ENCODE measurements at regions not wholly inside any gene's neighbourhood (a gene's known extent, or its start where the extent isn't known, plus 50 kb on each side); places are given as distances from the start of the nearest gene placed in this dataset.

DNA sequence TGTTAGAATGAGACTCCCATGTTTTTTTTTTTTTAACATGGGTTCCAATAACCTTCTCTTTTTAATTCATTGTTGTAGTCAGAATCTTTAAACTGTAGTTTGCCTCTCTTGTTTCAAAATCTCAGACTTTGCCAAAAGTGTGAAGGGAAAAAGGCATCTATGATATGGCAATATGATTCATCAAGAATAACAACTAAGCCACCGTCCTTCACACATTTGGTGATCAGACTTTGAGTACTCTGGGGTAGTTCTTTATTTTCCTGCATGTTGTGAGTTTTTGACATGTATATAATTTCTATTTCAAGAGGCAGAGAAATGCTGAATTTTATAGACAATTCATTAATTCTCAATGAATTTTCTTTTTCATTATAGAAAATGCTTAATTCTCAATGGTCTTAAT lies 53.5 kb upstream of the CERS6 start:
- H3K27me3 Mint-ChIP-seq (ENCODE audit: low read depth): peaks cover 25% of the 10 kb centered on the region
- peaks cover 7% of the 10 kb centered on the region for H3K9me3 Mint-ChIP-seq
- no peak overlapping the region for H3K27ac Mint-ChIP-seq
- peaks cover 2% of the 10 kb centered on the region for H3K4me1 Mint-ChIP-seq (ENCODE audit: low read depth)
- intact Hi-C loops (cut with micrococcal nuclease): no loop called here
- no peak for DNase-seq (ENCODE audit: low spot score)
- no peaks in the 10 kb centered on the region for H3K36me3 Mint-ChIP-seq (ENCODE audit: low read depth)
- H3K4me3 Mint-ChIP-seq (ENCODE audit: low read depth): no peak overlapping the region

DNA sequence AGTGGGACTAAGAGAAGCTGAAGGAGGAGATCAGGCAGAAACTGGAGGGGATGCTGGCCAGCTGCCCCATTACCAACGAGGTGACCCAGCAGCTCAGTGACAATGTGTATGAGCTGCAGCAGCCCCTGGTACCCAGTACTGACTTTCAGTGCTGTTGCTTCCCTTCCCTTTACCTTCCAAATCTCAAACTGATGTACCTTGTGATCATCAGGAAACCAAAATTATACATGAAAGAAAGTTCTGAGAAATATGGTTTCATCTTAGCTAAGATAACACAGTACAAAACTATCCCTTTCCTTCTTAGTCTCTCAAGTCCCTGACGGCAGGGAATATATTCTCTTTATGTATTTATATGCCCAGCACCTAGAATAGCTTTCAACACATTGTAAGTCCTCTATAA lies 52.3 kb upstream of the CERS6 start:
- intact Hi-C loops (cut with micrococcal nuclease): no loop called here
- no peak for DNase-seq (ENCODE audit: low spot score)
- Mint-ChIP-seq H3K27me3 (ENCODE audit: low read depth) (peaks cover 25% of the 10 kb centered on the region), H3K36me3 (ENCODE audit: low read depth) (no peaks in the 10 kb centered on the region), H3K27ac (no peak overlapping the region), H3K4me1 (ENCODE audit: low read depth) (peaks cover 2% of the 10 kb centered on the region), H3K4me3 (ENCODE audit: low read depth) (no peak overlapping the region), H3K9me3 (peaks cover 19% of the 10 kb centered on the region)

DNA sequence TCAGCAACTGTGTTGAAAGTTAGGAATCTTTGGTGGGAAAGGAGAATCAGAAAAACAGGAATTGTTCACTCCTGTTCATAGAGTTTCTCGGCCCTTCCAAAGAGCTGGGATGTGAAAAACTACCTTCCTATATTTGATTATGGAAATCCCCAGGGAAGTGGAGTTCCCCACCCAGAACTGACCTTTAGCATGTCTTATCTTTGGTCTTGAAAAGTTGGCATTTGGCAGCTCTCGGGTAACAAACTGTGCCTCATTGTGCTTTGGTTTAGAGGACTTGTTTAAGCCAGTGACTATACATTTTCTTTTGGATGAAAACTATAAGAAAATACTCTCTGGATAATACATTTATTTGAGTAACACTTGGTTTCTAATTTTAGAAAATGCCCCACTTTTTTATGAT lies 51.3 kb upstream of the CERS6 start:
- H3K27ac Mint-ChIP-seq: no peak overlapping the region

More for the DNA sequence above, 51.3 kb upstream of the CERS6 start:
- Mint-ChIP-seq H3K4me3 (ENCODE audit: low read depth) (no peak overlapping the region), H3K4me1 (ENCODE audit: low read depth) (peaks cover 2% of the 10 kb centered on the region), H3K9me3 (peaks cover 21% of the 10 kb centered on the region), H3K27me3 (ENCODE audit: low read depth) (peaks cover 21% of the 10 kb centered on the region), H3K36me3 (ENCODE audit: low read depth) (no peaks in the 10 kb centered on the region)
- DNase-seq (ENCODE audit: low spot score): no peak
- intact Hi-C loops (cut with micrococcal nuclease): no loop called here

Data from activated T-helper 2 cell treated with anti-CD3 and anti-CD28 coated beads, Interferon-gamma antibody, Interleukin-2, Interleukin-4, amounts not matched to agents 10 μg/mL and 5 μg/mL and 100 μg/mL, durations not matched to agents 14 hours and 24 hours and 36 hours (primary cell).